ENCODE measurements at regions not wholly inside any gene's neighbourhood (a gene's known extent, or its start where the extent isn't known, plus 50 kb on each side); places are given as distances from the start of the nearest gene placed in this dataset.

GRCh38 chr2:223399357-223399957 is 202.7 kb downstream of the SCG2 start:
- no peaks in the 10 kb centered on the region for H3K27me3 ChIP-seq (ENCODE audit: control insufficient read depth in 1 of 2, insufficient read depth in 2 of 2, low read length in 2 of 2)
- H3K36me3 ChIP-seq (ENCODE audit: insufficient read depth, low read length) = no peaks in the 10 kb centered on the region
- no peak for TF ChIP-seq CTCF (IDR thresholded peaks at IDR 0.05)
- ChIA-PET CTCF (no interaction called here), POLR2A (no interaction called here)
- no peaks in the 10 kb centered on the region for H3K4me1 Mint-ChIP-seq (ENCODE audit: low read depth)
- H3K27me3 Mint-ChIP-seq = no peaks in the 10 kb centered on the region
- no peaks in the 10 kb centered on the region for H3K9me3 ChIP-seq (ENCODE audit: control insufficient read depth in 1 of 2, insufficient read depth in 1 of 2, low read length in 2 of 2)
- no peak overlapping the region for H3K27ac Mint-ChIP-seq
- ATAC-seq (ENCODE audit: poor library complexity) (no peak), DNase-seq (no peak)
- no peak overlapping the region for H3K4me3 ChIP-seq (ENCODE audit: low read length)
- no peak overlapping the region for H3K27ac ChIP-seq (ENCODE audit: low read depth in 1 of 2, low read length in 2 of 2)
- no peak overlapping the region for H3K4me3 Mint-ChIP-seq
- H3K9me3 Mint-ChIP-seq = no peaks in the 10 kb centered on the region
- intact Hi-C loops (cut with DNase I, micrococcal nuclease) = loop anchor here in 1 of 2 experiments (1.0 kb wide), 1 partner anchor 34 kb away; no protein-coding TSS in a partner anchor
- H3K36me3 Mint-ChIP-seq (ENCODE audit: low read depth) = no peaks in the 10 kb centered on the region
- no peaks in the 10 kb centered on the region for H3K4me1 ChIP-seq (ENCODE audit: insufficient read depth, low read length)

- Mint-ChIP-seq H3K9me3 (no peaks in the 10 kb centered on the region), H3K36me3 (ENCODE audit: low read depth) (no peaks in the 10 kb centered on the region), H3K27me3 (no peaks in the 10 kb centered on the region), H3K4me1 (ENCODE audit: low read depth) (no peaks in the 10 kb centered on the region), H3K27ac (no peak overlapping the region), H3K4me3 (no peak overlapping the region)
- TF ChIP-seq CTCF (IDR thresholded peaks at IDR 0.05) = no peak
- no peak overlapping the region for H3K4me3 ChIP-seq (ENCODE audit: low read length)
- no peak for DNase-seq
- H3K9me3 ChIP-seq (ENCODE audit: control insufficient read depth in 1 of 2, insufficient read depth in 1 of 2, low read length in 2 of 2) = no peaks in the 10 kb centered on the region
- ATAC-seq (ENCODE audit: poor library complexity) = no peak
- H3K27ac ChIP-seq (ENCODE audit: low read depth in 1 of 2, low read length in 2 of 2) = no peak overlapping the region
- POLR2A ChIA-PET = no interaction called here
- H3K27me3 ChIP-seq (ENCODE audit: control insufficient read depth in 1 of 2, insufficient read depth in 2 of 2, low read length in 2 of 2) = no peaks in the 10 kb centered on the region
- no peaks in the 10 kb centered on the region for H3K4me1 ChIP-seq (ENCODE audit: insufficient read depth, low read length)
- CTCF ChIA-PET = no interaction called here
- no peaks in the 10 kb centered on the region for H3K36me3 ChIP-seq (ENCODE audit: insufficient read depth, low read length)
- intact Hi-C loops (cut with DNase I, micrococcal nuclease) = no loop called here
These were observed 197.5 kb downstream of the SCG2 start for GRCh38 chr2:223404616-223405015.

- H3K27me3 ChIP-seq (ENCODE audit: control insufficient read depth in 1 of 2, insufficient read depth in 2 of 2, low read length in 2 of 2) = no peaks in the 10 kb centered on the region
- H3K4me3 ChIP-seq (ENCODE audit: low read length) = no peak overlapping the region
- H3K27me3 Mint-ChIP-seq = no peaks in the 10 kb centered on the region
- no peak for DNase-seq
- no peak overlapping the region for H3K27ac ChIP-seq (ENCODE audit: low read depth in 1 of 2, low read length in 2 of 2)
- intact Hi-C loops (cut with DNase I, micrococcal nuclease) = no loop called here
- ATAC-seq (ENCODE audit: poor library complexity) = no peak
- TF ChIP-seq CTCF (IDR thresholded peaks at IDR 0.05) = no peak
- H3K36me3 ChIP-seq (ENCODE audit: insufficient read depth, low read length) = no peaks in the 10 kb centered on the region
- no peaks in the 10 kb centered on the region for H3K9me3 ChIP-seq (ENCODE audit: control insufficient read depth in 1 of 2, insufficient read depth in 1 of 2, low read length in 2 of 2)
- no peaks in the 10 kb centered on the region for H3K9me3 Mint-ChIP-seq
- H3K4me1 ChIP-seq (ENCODE audit: insufficient read depth, low read length) = no peaks in the 10 kb centered on the region
- H3K27ac Mint-ChIP-seq = no peak overlapping the region
- POLR2A ChIA-PET = no interaction called here
- no peaks in the 10 kb centered on the region for H3K36me3 Mint-ChIP-seq (ENCODE audit: low read depth)
- no peaks in the 10 kb centered on the region for H3K4me1 Mint-ChIP-seq (ENCODE audit: low read depth)
- H3K4me3 Mint-ChIP-seq = no peak overlapping the region
- CTCF ChIA-PET = no interaction called here
These were observed 187.5 kb downstream of the SCG2 start for GRCh38 chr2:223414646-223415045.

Measured in CD4-positive, alpha-beta T cell (primary cell).